ENCODE measurements at regions not wholly inside any gene's neighbourhood (a gene's known extent, or its start where the extent isn't known, plus 50 kb on each side); places are given as distances from the start of the nearest gene placed in this dataset.

DNA sequence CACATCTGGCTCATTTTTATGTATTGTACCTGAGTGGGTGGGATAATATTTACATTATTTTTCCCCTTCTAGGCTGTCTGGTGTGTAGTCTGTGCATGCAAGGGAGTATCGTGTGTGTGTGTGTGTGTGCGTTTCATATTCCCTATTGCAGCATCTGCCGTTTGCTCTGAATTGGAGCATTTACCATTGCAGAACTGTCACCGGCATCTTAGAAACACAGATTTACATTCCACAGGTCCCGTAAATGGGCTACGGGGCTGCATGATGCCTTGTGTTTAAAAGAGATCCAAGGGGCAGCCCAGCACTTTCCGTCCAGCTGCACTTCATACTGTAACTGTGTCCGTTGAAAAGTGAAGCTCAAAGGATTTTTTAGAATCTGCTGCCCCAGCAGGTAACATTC, 167.1 kb upstream of the KIAA1217 start:
- DNase-seq, result no peak

GRCh38 chr10:24042884-24043283, 166.1 kb upstream of the KIAA1217 start:
- DNase-seq, result no peak

GRCh38 chr10:24046060-24046459, 162.9 kb upstream of the KIAA1217 start:
- no peak for DNase-seq

DNA sequence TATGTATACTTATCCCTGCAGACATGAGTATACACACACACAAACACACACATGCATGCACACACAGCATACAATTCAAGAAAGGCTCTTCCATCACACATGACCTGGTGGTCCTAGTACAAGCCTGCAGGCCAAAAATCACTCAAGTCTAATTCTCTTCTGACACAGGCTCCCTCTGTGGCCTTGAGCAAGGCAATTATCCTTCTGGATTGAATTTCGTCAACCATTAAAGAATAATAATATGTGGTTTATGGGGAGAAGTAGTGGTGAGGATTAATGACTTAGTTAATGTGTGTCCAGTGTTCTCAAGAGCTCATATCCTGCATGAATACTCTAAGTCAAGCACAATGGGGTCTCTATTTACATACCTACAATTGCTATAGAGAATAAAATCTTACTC, 161.8 kb upstream of the KIAA1217 start:
- DNase-seq, result no peak

- DNase-seq, result no peak
These were observed 154.5 kb upstream of the KIAA1217 start for GRCh38 chr10:24054421-24054820.

DNA sequence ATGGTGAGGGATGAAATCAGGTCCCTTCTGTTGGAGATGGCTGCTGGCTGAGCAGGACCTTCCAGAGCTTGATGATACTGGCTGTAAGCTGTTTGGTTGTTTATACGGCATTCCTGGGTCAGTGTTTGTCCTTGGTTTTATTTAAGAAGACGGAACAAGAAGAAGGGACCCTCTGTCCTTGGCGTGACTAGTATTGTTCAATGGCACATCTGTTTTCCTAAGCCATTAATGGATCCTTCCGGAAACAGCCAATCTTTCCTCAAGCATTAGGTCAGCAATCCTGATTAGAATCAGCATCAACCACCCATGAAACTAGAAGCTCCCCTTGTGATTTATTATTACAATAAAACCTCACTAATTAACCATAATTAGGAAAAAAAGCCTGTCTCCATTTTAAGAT, 128.7 kb upstream of the KIAA1217 start:
- DNase-seq, result no peak

GRCh38 chr10:24086296-24087086, 122.4 kb upstream of the KIAA1217 start:
- no peak for DNase-seq

DNA sequence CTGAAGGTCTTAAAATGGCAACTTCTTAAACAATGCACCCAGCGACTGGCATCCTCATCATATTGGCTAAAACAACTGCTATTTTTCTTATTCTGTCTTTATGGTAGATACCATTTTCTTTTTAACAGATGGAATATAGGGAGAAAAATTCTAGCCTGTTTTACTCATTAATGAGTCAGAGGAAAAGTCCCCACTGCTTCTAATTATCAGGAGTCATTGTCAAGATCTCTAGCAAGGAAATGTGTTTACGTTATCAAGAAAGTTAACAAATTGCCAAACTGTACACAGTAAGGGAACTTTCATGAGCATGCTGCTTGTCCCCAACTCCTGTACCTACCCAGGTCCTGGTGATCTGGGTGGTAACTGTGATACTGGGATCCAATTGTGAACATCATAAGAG, 117.7 kb upstream of the KIAA1217 start:
- DNase-seq, result no peak

GRCh38 chr10:24096281-24096680, 112.7 kb upstream of the KIAA1217 start:
- DNase-seq, result no peak

- DNase-seq, result no peak
These were observed 111.2 kb upstream of the KIAA1217 start for GRCh38 chr10:24097751-24098207.

DNA sequence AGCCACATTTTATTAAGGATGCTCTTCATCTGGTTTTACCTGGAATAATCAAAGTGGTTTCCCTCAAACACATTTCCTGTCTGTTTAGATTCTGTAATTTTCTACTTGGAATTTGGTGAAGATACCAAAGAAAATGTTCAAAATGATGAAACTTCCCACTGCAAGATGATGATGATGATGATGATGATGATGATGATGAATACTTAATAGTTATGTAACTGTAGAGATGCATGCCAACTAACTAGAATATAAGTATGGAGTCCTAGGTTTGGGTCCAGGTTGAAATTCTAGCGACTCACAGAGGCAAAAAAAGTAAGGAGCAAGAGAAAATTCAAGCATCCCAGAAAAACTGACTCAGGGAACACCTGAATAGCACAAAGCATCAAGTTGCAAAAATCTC, 104.0 kb upstream of the KIAA1217 start:
- DNase-seq, result no peak

DNA sequence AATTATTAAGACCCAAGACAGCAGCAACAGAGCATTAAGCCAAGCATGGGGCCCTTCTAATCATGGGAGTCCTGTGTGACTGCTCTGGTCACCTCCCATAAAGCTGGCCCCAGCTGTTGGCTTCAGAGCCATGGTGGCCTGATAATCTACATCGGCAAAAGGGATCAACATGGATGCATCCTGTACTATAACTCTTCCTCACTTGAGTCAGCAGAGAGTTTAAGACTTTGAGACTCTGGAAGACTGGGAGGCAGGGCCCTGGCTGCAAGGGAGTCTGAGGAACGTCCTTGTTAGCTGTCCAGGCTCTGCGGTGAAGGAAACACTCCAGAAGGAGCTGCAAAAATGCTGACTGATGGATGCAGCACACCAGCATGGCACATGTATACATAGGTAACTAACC, 95.0 kb upstream of the KIAA1217 start:
- no peak for DNase-seq

DNA sequence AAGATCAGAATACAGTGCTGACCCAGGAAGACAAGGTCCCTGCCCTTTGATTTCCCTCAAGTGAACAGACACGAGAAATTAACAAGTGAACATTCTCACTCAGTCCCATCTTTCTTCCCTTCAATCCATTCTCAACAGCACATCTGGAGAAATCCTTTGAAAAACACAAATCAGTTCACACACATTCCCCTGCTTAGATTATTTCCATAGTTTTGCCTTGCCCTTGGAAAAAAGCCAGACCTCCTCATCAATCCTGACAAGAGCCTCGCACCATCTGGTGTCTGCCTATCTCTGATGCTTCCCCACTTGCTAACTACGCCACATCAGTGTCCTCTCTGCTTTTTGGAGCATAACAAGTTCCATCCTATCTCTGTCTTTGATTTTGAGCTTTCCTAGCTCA, 94.4 kb upstream of the KIAA1217 start:
- DNase-seq, result no peak

DNA sequence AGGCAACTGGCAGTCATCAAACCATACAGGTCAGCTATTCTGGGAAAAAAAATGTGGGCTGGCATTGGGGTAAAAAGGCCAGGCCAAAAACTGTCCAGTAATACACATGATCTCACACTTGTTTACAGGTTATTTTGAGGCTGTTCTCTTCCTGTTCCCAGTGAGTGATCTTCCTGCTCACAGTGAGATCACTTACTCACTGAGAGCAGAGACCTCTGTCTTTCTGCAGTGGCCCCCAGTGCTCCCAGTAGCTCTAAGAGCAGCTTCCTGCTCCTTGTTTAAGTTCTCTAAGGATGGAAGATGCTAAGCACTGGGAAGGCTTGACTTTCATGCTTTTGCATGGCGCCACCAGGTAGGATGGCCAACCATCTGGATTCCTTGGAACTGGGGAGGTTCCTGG, 93.5 kb upstream of the KIAA1217 start:
- no peak for DNase-seq

- DNase-seq, result no peak
These were observed 90.7 kb upstream of the KIAA1217 start for GRCh38 chr10:24118246-24118645.

GRCh38 chr10:24119896-24120295, 89.0 kb upstream of the KIAA1217 start:
- DNase-seq, result no peak

DNA sequence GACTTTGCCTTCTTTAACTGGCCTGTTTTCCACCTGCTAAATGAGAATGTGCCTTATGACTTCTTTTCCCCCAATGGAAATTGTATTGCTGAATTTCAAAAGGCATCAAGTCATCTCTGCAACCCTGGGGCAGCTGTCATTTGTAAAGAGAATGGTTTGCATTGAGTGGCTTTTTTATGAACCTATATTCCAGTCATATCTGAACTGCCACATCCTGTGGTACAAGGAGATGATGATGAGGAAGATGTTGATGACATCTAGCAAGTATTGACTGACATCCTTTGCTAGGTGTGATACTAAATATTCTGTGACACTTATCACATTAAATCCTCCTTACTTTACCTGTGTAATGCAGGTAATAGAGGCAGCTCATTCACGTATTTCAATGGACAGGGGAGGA, 88.3 kb upstream of the KIAA1217 start:
- DNase-seq, result no peak

DNA sequence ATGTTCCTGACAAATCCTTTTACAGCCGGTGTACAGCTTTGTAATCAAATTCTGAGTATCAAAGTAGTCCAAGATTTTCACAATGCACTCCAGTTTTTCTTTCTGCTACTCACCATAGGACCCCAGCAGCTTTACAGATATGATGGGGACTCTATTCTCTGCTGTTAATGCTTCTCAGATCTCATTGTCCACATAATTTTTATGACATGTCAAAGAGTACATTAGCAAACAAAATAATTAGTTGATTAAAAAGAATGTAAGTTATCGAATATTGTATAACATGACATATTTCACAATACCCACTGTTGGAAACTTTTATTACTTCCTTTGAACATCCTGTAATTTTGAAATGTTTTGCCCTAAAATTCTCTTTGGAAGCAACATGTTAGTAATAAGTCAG, 81.4 kb upstream of the KIAA1217 start:
- no peak for DNase-seq

- no peak for DNase-seq
These were observed 80.7 kb upstream of the KIAA1217 start for GRCh38 chr10:24128066-24128730.

- DNase-seq, result no peak
These were observed 76.2 kb upstream of the KIAA1217 start for GRCh38 chr10:24132741-24133140.

DNA sequence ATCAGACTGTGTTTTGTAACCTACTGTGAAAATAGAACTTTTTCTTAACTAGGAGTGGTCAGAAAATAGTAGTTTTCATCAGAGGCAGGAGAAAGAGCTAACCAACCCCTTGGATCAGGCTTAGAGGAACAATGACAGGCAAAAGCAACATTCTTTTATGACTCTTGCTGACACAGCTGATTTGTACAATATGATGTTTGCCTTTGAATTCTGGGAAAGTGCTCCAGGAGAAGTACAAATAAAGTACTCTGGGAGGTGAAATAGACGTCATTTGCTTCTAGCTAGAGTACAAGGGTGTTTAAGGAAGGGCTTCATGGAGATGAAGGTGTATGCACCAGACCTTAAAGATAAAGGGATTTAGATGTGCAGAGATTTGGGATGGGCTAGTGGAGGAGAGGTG, 75.1 kb upstream of the KIAA1217 start:
- no peak for DNase-seq

- no peak for DNase-seq
These were observed 72.9 kb upstream of the KIAA1217 start for GRCh38 chr10:24136070-24136469.

- no peak for DNase-seq
These were observed 61.6 kb upstream of the KIAA1217 start for GRCh38 chr10:24147321-24147720.

GRCh38 chr10:24149640-24150039, 59.3 kb upstream of the KIAA1217 start:
- no peak for DNase-seq

- no peak for DNase-seq
These were observed 58.1 kb upstream of the KIAA1217 start for GRCh38 chr10:24150853-24151252.
